ENCODE measurements at regions not wholly inside any gene's neighbourhood (a gene's known extent, or its start where the extent isn't known, plus 50 kb on each side); places are given as distances from the start of the nearest gene placed in this dataset.

DNA sequence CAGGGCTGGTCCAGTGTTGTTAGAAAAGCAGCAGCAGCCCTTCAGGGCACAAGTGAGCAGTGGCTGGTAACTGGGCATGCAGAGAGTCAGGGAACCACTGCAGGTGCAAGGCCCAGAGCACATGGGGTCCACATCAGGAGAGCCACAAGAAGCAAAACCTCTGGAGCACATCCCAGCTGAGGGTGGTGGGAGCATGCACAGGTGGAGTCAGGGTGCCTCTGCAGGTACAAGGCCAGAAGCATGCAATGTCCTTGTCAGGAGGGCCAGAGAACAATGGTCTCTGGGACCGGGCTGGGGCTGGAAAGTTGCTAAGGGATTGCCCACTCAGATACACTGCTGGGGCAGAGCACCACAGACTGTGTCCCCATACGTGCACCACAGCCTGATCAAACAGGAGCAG lies 226.1 kb upstream of the UBE2E2 start:
- ChIA-PET CTCF (ENCODE audit: partially characterized antibody) (no interaction called here), POLR2A (ENCODE audit: partially characterized antibody) (no interaction called here)
- H2AK5ac ChIP-seq (ENCODE audit: low read depth, low read length), result no peak overlapping the region
- H4K91ac ChIP-seq (replicated peaks; ENCODE audit: insufficient read length, low read length), result no peak overlapping the region
- no peak overlapping the region for H3K23ac ChIP-seq (ENCODE audit: insufficient read length)
- H3K56ac ChIP-seq (replicated peaks; ENCODE audit: insufficient read length, low read depth, low read length), result no peak overlapping the region
- H2BK120ac ChIP-seq (replicated peaks; ENCODE audit: low read depth, low read length), result no peak overlapping the region
- H3K79me2 ChIP-seq (ENCODE audit: control insufficient read depth in 1 of 2, insufficient read depth in 2 of 2, low read length in 2 of 2), result no peaks in the 10 kb centered on the region
- no peaks in the 10 kb centered on the region for H3K23me2 ChIP-seq (ENCODE audit: low read depth, low read length)
- no peak overlapping the region for H2AFZ ChIP-seq (ENCODE audit: low read length)
- no peak overlapping the region for H3K9ac ChIP-seq (replicated peaks in 1 of 4; ENCODE audit: extremely low read depth in 1 of 4, low read depth in 3 of 4, low read length in 3 of 4)
- H4K20me1 ChIP-seq (replicated peaks in 1 of 2; ENCODE audit: control insufficient read depth in 1 of 2, insufficient read depth in 2 of 2, low read length in 2 of 2), result no peaks in the 10 kb centered on the region
- DNase-seq (ENCODE audit: low read depth in 1 of 2, low spot score in 2 of 2) (no peak), FAIRE-seq (no peak)
- H3K4ac ChIP-seq (replicated peaks; ENCODE audit: insufficient read length, low read depth, low read length), result no peak overlapping the region
- no peaks in the 10 kb centered on the region for H3K79me1 ChIP-seq (ENCODE audit: low read depth, low read length)
- H3K27ac ChIP-seq (ENCODE audit: low read depth, low read length), result no peak overlapping the region
- H2BK5ac ChIP-seq (ENCODE audit: low read depth, low read length), result no peak overlapping the region
- H3K9me3 ChIP-seq (ENCODE audit: insufficient read depth in 2 of 2, low read depth in 1 of 2, low read length in 1 of 2), result no peaks in the 10 kb centered on the region
- no peak overlapping the region for H2BK12ac ChIP-seq (ENCODE audit: low read depth, low read length)
- no peaks in the 10 kb centered on the region for H3K36me3 ChIP-seq (ENCODE audit: control insufficient read depth in 2 of 4, insufficient read depth in 4 of 4, low read length in 3 of 4)
- H2BK20ac ChIP-seq (ENCODE audit: low read length), result no peak overlapping the region
- no peak overlapping the region for H4K8ac ChIP-seq (ENCODE audit: extremely low read depth, insufficient read depth, low read length)
- H3K4me2 ChIP-seq (ENCODE audit: insufficient read depth in 1 of 2, low read depth in 2 of 2, low read length in 2 of 2), result no peak overlapping the region
- no peak overlapping the region for H4K5ac ChIP-seq (ENCODE audit: insufficient read length, low read depth, low read length)
- WGBS, 2 experiments (ENCODE audit: extremely low coverage in 1 of 2, insufficient coverage in 1 of 2, insufficient read length in 1 of 2, insufficient replicate concordance in 2 of 2, low coverage in 1 of 2, low lambda C conversion rate in 2 of 2, missing lambda C conversion rate in 1 of 2), result 94% methylated on average over 2 of the region's 2 CpGs; no CpG with 5 or more reads in 1 of the 2 experiments
- no peak overlapping the region for H2BK15ac ChIP-seq (ENCODE audit: low read length)
- no peaks in the 10 kb centered on the region for H3K27me3 ChIP-seq (replicated peaks in 1 of 4; ENCODE audit: control insufficient read depth in 3 of 4, extremely low read depth in 1 of 4, insufficient read depth in 3 of 4, low read length in 3 of 4)
- H3K4me3 ChIP-seq (ENCODE audit: extremely low read depth in 1 of 4, insufficient read depth in 2 of 4, low read depth in 3 of 4, low read length in 4 of 4), result no peak overlapping the region
- H3K14ac ChIP-seq (ENCODE audit: insufficient read length), result no peak overlapping the region
- no peaks in the 10 kb centered on the region; a peak in 1 of 7 replicates for H3K4me1 ChIP-seq (replicated peaks in 1 of 4; ENCODE audit: control insufficient read depth in 3 of 4, insufficient read depth in 4 of 4, low read length in 3 of 4)
- H3K18ac ChIP-seq (ENCODE audit: extremely low read depth, low read length), result no peak overlapping the region
- TF ChIP-seq CTBP2 (IDR thresholded peaks at IDR 0.05; ENCODE audit: borderline replicate concordance, insufficient read depth, insufficient read length, low read length), result no peak
- TF ChIP-seq EGR1 (IDR thresholded peaks at IDR 0.05; ENCODE audit: borderline replicate concordance, low read depth, low read length), result no peak
- TF ChIP-seq, protein P1, sequence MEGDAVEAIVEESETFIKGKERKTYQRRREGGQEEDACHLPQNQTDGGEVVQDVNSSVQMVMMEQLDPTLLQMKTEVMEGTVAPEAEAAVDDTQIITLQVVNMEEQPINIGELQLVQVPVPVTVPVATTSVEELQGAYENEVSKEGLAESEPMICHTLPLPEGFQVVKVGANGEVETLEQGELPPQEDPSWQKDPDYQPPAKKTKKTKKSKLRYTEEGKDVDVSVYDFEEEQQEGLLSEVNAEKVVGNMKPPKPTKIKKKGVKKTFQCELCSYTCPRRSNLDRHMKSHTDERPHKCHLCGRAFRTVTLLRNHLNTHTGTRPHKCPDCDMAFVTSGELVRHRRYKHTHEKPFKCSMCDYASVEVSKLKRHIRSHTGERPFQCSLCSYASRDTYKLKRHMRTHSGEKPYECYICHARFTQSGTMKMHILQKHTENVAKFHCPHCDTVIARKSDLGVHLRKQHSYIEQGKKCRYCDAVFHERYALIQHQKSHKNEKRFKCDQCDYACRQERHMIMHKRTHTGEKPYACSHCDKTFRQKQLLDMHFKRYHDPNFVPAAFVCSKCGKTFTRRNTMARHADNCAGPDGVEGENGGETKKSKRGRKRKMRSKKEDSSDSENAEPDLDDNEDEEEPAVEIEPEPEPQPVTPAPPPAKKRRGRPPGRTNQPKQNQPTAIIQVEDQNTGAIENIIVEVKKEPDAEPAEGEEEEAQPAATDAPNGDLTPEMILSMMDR (IDR thresholded peaks at IDR 0.05; ENCODE audit: control extremely low read depth in 1 of 3, insufficient read depth in 1 of 3, low read depth in 1 of 3, low read length in 3 of 3), result no peak
- TF ChIP-seq ASH2L (IDR thresholded peaks at IDR 0.05; ENCODE audit: low read length), result no peak
- TF ChIP-seq FOSL1 (IDR thresholded peaks at IDR 0.05; ENCODE audit: insufficient read depth, low read depth, low read length), result no peak
- no peak for TF ChIP-seq ZNF274 (IDR thresholded peaks at IDR 0.05; ENCODE audit: borderline replicate concordance, extremely low read depth, low read length)
- no peak for TF ChIP-seq RAD21 (IDR thresholded peaks at IDR 0.05 in 1 of 2, conservative IDR thresholded peaks at IDR 0.05 in 1 of 2; ENCODE audit: low read depth in 2 of 2, low read length in 2 of 2)
- no peak for TF ChIP-seq HDAC2 (IDR thresholded peaks at IDR 0.05; ENCODE audit: borderline replicate concordance in 1 of 2, low read depth in 2 of 2, low read length in 2 of 2)
- no peak for TF ChIP-seq KDM1A (IDR thresholded peaks at IDR 0.05; ENCODE audit: borderline replicate concordance, low read length)
- TF ChIP-seq SIRT6 (IDR thresholded peaks at IDR 0.05; ENCODE audit: low read length), result no peak

Measured in H1 (cell line).